SK-N-MC (cell line): ENCODE measurements at regions not wholly inside any gene's neighbourhood (a gene's known extent, or its start where the extent isn't known, plus 50 kb on each side); places are given as distances from the start of the nearest gene placed in this dataset.

Source experiments
- EZH2 ChIP-seq: fragments of 200-600 bp; sonication (generic); IDR thresholded peaks from one replicate; pipeline ENCODE4 v1.6.1; 2017; ENCODE audit warnings: antibody characterized with exemption
- POLR2AphosphoS5 ChIP-seq: IDR thresholded peaks from 2 replicates; pipeline ENCODE4 v1.6.1; 2012; ENCODE audit warnings: mild to moderate bottlenecking, low read depth, low read length, borderline replicate concordance

DNA sequence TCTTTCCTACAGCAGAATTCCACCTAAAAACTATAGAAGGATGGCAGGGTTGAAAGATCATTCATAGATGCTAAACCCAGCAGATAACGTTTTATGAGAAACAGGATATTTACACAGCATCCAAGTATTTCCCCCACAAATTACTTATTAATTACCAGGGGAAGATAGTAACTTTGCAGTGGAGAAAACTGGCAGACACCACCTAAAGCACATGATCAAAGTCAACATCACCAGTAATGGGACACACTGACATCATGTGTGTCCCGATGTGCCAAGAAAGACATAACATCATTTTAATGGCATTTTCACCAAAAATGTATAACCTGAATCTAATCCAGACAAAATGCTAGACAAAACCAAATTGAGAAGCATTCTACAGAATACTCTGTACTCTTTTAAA, 220.4 kb upstream of the THBS1 start:
- TF ChIP-seq EZH2 (no peak), POLR2AphosphoS5 (no peak)
